ENCODE measurements at regions not wholly inside any gene's neighbourhood (a gene's known extent, or its start where the extent isn't known, plus 50 kb on each side); places are given as distances from the start of the nearest gene placed in this dataset.

- DNase-seq: no peak
Measured at GRCh38 chr12:90303771-90304170, 595.1 kb upstream of the ATP2B1 start.

DNA sequence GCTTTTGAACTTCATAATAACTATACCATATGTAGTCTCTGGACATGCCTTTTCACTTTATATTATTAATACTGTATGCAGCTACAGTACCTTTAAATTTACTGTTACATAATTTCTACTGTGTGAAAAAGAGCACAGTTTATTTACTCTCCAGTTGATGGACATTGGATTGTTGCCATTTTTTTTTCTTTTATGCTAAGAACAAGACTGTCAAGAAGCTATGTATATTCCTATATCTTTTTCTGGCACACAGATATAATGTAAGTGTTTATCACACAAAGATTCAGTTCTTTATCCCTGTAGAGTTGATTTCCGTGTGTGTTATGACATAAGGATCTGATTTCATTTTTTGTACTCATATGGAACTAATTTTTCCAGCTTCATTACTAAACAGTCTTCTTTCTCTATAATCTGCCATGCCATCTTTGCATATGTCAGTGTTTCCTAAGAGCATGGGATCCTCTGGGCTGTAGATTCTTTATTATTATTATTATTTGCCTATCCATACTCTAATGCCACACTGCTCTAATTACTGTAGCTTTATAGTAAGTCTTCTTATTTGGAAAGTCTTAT lies 593.0 kb upstream of the ATP2B1 start:
- no peak for DNase-seq

DNA sequence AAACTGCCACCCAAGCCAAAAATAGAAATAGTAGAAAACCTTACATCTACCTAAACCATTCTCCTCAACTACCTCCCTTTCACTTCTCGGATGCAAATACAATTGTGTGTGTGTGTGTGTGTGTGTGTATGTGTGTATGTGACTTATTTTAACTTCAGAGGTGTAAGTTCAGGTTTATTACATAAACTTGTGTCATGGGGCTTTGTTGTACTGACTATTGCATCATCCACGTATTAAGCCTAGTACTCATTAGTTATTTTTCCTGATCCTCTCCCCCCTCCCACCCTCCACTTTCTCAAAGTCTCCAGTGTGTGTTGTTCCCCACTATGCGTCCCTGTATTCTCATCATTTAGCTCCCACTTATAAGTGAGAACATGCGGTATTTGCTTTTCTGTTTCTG lies 592.5 kb upstream of the ATP2B1 start:
- DNase-seq: no peak

DNA sequence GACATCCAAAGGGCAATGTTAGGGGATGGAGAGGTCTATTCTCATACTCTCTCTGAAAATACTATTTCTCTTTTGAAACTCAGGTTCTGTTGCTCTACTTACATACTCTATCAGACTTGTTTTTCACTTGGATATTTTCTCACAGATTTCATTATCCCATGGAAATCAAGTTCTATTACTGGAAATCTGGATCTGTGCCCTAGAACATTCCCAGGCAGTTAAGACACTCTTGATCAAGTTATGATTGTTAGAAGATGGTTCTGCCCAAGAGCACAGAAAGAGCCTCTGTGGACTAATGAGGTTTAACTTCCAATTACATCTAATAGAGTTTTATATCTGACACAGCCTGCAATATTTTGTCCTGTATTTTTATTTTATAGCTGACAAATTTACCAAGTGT lies 591.0 kb upstream of the ATP2B1 start:
- DNase-seq: no peak

- no peak for DNase-seq
Measured at GRCh38 chr12:90299121-90299520, 590.5 kb upstream of the ATP2B1 start.

GRCh38 chr12:90298289-90298948 lies 589.8 kb upstream of the ATP2B1 start:
- DNase-seq: no peak

DNA sequence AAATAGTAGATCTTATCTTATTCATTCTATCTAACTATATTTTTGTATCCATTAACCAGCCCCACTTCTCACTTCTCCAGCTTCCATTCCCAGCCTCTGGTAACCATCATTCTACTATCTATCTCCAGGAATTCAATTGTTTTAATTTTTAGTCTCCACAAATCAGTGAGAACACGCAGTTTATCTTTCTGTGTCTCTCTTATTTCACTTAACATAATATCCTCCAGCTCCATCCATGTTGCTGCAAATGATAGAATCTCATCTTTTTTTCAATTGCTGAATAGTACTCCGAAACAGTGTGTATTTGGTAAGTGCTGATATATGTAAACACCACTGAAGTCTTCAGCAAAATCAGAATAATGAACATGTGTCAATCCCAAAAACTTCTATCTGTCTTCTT lies 587.2 kb upstream of the ATP2B1 start:
- no peak for DNase-seq

GRCh38 chr12:90292183-90292582 lies 583.5 kb upstream of the ATP2B1 start:
- DNase-seq: no peak

DNA sequence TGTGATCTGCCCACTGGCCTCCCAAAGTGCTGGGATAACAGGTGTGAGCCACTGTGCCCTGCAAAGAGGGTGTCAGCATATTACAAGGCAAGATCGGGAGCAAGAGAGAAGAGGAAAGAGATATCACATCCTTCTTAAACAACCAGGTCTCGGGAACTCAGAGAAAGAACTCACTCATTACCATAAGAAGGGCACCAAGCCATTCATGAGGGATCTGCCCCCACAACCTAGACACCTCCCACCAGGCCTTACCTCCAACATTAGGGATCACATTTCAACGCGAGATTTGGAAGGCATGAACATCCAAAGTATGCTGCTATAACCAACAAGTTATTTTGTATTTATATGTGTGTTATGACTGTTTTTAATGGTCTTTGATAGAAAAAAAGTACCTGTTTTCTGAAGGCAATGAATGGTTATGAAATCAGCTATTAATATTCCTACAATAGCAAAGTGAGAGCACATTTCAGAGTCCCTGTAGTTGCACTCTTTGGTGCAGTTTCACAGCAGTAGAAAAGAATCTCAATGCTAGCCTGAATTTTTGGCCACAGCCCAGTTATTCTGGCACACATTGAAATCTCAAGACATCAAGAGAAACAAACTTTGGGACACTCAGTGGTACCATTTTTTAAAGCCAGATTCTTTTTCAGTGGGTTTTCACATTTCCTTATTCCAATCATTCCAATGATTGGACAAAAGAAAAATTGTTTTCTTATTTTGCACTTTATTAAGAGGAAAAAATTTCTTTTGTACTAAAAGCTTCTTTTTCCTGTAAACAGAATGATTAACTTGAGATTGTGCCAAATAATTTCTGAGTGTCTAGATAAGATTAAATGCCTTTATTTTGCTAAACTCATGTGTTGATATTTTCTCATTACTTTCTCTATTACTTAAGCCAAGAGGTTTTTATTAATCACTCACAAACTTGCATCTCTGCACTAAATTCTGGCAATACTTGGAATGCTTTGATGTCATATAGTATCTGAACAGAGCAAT lies 582.6 kb upstream of the ATP2B1 start:
- DNase-seq: no peak

DNA sequence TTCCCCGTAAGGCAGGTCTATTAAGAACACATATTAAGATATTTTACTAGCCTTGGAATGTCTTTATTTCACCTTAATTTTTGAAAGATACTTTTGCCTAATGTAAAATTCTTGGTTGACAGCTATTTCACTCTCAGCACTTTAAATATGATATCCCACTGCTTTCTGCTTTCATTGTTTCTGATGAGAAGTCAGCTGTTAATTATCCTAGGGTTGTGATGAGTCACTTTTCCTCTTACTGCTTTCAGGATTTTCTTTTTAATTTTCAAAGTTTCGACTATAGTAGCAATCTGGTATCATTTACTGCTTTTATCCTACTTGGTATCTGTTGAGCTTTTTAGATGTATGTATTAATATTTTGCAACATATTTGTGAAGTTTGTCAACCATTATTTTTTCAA lies 578.9 kb upstream of the ATP2B1 start:
- no peak for DNase-seq

DNA sequence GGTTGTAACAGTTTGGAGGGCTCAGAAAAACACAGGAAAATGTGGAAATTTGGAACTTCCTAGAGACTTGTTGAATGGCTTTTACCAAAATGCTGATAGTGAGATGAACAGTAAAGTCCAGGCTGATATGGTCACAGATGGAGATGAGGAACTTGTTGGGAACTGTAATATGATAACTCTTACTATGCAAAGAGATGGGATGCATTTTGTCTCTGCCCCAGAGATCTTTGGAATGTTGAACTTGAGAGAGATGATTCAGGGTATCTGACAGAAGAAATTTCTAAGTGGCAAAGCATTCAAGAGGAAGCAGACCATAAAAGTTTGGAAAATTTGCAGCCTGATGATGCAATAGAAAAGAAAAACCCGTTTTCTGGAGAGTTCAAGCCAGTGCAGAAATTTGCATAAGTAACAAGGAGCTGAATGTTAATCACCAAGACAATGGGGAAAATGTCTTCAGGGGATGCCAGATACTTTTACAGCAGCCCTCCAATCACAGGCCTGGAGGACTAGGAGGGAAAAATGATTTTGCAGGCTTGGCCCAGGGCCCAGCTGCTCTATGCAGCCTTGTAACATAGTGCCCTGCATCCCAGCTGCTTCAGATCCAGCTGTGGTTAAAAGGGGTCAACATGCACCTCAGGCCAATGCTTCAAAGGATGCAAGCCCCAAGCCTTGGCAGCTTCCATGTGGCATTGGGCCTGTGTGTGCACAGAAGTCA lies 572.7 kb upstream of the ATP2B1 start:
- DNase-seq: no peak

- no peak for DNase-seq
Measured at GRCh38 chr12:90280564-90281058, 572.0 kb upstream of the ATP2B1 start.

DNA sequence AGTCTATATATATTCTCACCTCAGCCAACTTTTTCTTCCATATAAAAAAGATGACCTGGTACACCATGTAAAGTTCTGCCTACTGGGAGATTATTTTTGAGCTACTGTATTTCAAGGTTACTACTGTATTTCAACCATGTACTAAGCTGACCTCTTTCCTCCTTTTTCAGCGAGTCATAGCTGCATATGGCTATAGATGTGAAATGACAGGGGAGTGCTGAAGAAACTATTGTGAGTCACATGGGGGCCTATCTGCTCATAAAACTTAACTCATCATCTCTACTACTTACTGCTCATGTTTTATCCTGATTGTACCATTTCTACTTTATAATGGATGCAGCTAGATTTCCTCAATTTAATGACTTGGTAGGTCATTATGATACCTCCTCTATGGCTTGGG lies 571.4 kb upstream of the ATP2B1 start:
- no peak for DNase-seq

DNA sequence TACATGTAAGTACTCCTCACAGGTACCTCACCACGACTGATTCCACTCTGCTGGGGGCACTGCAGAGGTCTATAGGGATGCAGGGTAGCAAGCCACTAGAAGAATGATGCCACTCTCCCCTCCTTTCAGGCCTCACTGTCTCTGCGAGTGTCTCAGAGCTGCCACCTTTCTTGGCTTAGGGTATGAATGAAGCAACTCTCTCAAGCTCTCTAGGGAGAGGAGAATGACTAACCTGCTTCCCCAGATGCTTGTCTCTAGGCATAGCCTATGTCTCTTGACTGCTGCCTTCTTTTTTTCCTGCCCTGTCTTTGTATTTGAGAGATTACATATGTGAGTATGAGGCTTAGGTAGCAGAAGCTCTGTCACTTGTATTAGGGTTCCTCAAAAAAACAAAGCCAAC lies 566.5 kb upstream of the ATP2B1 start:
- no peak for DNase-seq

GRCh38 chr12:90274407-90274806 lies 565.8 kb upstream of the ATP2B1 start:
- no peak for DNase-seq

GRCh38 chr12:90268574-90268973 lies 559.9 kb upstream of the ATP2B1 start:
- DNase-seq: no peak

DNA sequence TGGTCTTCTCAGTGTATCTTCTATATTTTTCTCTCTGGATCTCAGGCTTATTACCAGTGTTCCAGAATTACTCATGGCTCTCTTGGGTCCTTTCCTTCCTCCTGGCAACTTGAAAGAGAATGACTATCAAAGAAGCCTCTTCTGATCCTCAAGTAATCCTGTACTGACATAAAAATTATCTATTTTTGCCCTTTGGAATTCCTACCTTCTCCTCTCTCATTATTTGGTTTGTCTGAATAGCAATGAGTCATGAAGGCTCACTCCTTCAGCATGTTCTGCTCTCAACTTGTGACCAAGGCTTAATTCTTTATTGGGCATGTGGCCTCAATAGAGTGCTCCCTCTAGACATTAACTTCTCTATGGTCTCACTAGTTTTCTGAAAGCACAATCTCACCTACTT lies 553.6 kb upstream of the ATP2B1 start:
- no peak for DNase-seq

- DNase-seq: no peak
Measured at GRCh38 chr12:90261283-90261682, 552.6 kb upstream of the ATP2B1 start.

GRCh38 chr12:90260136-90260535 lies 551.5 kb upstream of the ATP2B1 start:
- no peak for DNase-seq

- DNase-seq: no peak
Measured at GRCh38 chr12:90257927-90258624, 549.4 kb upstream of the ATP2B1 start.

- no peak for DNase-seq
Measured at GRCh38 chr12:90254796-90255195, 546.2 kb upstream of the ATP2B1 start.

GRCh38 chr12:90253674-90254181 lies 545.1 kb upstream of the ATP2B1 start:
- DNase-seq: peak; percentile 47
